Transverse colon (tissue), 3 donors: ENCODE measurements at regions not wholly inside any gene's neighbourhood (a gene's known extent, or its start where the extent isn't known, plus 50 kb on each side); places are given as distances from the start of the nearest gene placed in this dataset.

Experiments used
- EP300 ChIP-seq: sonication (generic); formaldehyde crosslinking; IDR thresholded peaks from one replicate; pipeline ENCODE4 v1.6.1; 2017; ENCODE audit warnings: antibody characterized with exemption, low read depth
- POLR2A ChIP-seq: fragments of 450-650 bp; IDR thresholded peaks from one replicate; pipeline ENCODE4 v1.6.1; 2016; ENCODE audit warnings: antibody characterized with exemption, mild to moderate bottlenecking, moderate library complexity
- TF ChIP-seq, protein P1 (sequence below), 5 experiments: fragments of 200-600 bp in 3 of 5; fragments of 450-650 bp in 2 of 5; sonication (generic) in 3 of 5; IDR thresholded peaks; 1 replicate in 2 of 5; 2 replicates in 3 of 5; pipeline ENCODE4 v1.5.1; 2016 to 2017; ENCODE audit warnings: antibody characterized with exemption in 5 of 5, inconsistent platforms in 3 of 5, mild to moderate bottlenecking in 2 of 5, moderate library complexity in 1 of 5

DNA sequence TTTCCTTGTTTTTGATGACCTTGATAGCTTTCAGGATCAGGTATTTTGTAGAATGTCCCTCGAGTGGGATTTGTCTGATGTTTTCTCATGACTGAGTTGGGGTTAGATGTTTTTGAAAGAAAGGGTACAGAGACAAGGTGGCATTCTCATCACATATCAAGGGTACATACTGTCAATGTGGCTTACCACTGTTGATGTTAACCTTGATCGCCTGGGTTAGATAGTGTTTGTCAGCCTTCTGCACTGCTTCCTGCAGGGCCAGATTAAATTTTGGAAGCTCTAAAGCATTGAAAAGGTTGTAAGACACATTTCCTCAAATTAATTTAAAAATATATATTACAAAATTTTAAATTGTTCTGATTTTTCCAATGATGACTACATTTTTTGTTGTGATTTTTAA is 287.4 kb upstream of the ACTBL2 start:
- TF ChIP-seq, protein P1, sequence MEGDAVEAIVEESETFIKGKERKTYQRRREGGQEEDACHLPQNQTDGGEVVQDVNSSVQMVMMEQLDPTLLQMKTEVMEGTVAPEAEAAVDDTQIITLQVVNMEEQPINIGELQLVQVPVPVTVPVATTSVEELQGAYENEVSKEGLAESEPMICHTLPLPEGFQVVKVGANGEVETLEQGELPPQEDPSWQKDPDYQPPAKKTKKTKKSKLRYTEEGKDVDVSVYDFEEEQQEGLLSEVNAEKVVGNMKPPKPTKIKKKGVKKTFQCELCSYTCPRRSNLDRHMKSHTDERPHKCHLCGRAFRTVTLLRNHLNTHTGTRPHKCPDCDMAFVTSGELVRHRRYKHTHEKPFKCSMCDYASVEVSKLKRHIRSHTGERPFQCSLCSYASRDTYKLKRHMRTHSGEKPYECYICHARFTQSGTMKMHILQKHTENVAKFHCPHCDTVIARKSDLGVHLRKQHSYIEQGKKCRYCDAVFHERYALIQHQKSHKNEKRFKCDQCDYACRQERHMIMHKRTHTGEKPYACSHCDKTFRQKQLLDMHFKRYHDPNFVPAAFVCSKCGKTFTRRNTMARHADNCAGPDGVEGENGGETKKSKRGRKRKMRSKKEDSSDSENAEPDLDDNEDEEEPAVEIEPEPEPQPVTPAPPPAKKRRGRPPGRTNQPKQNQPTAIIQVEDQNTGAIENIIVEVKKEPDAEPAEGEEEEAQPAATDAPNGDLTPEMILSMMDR (IDR thresholded peaks at IDR 0.05): no peak
- TF ChIP-seq POLR2A: no peak
- no peak for TF ChIP-seq EP300
